ENCODE measurements at regions not wholly inside any gene's neighbourhood (a gene's known extent, or its start where the extent isn't known, plus 50 kb on each side); places are given as distances from the start of the nearest gene placed in this dataset.

- no peak for DNase-seq (ENCODE audit: low read depth in 3 of 3, low spot score in 2 of 3)
Observed at GRCh38 chrX:69028006-69028760, 137.1 kb downstream of the PJA1 start.

GRCh38 chrX:69027181-69028005 lies 137.9 kb downstream of the PJA1 start:
- DNase-seq (ENCODE audit: low read depth in 3 of 3, low spot score in 2 of 3) = no peak

GRCh38 chrX:69025802-69026301 lies 139.4 kb downstream of the PJA1 start:
- no peak for DNase-seq (ENCODE audit: low read depth in 3 of 3, low spot score in 2 of 3)

- no peak for DNase-seq (ENCODE audit: low read depth in 3 of 3, low spot score in 2 of 3)
Observed at GRCh38 chrX:69024931-69025330, 140.3 kb downstream of the PJA1 start.

GRCh38 chrX:69024161-69024736 lies 141.0 kb downstream of the PJA1 start:
- no peak for DNase-seq (ENCODE audit: low read depth in 3 of 3, low spot score in 2 of 3)

- no peak for DNase-seq (ENCODE audit: low read depth in 3 of 3, low spot score in 2 of 3)
Observed at GRCh38 chrX:69022430-69022829, 142.8 kb downstream of the PJA1 start.

GRCh38 chrX:69021141-69021960 lies 143.9 kb downstream of the PJA1 start:
- DNase-seq (ENCODE audit: low read depth in 3 of 3, low spot score in 2 of 3) = no peak

GRCh38 chrX:69020316-69020715 lies 144.9 kb downstream of the PJA1 start:
- DNase-seq (ENCODE audit: low read depth in 3 of 3, low spot score in 2 of 3) = no peak

- no peak for DNase-seq (ENCODE audit: low read depth in 3 of 3, low spot score in 2 of 3)
Observed at GRCh38 chrX:69019073-69019890, 146.0 kb downstream of the PJA1 start.

GRCh38 chrX:69018416-69019072 lies 146.7 kb downstream of the PJA1 start:
- DNase-seq (ENCODE audit: low read depth in 3 of 3, low spot score in 2 of 3) = no peak

GRCh38 chrX:69016293-69016941 lies 148.8 kb downstream of the PJA1 start:
- no peak for DNase-seq (ENCODE audit: low read depth in 3 of 3, low spot score in 2 of 3)

- DNase-seq (ENCODE audit: low read depth in 3 of 3, low spot score in 2 of 3) = no peak
Observed at GRCh38 chrX:69015564-69016292, 149.5 kb downstream of the PJA1 start.

- no peak for DNase-seq (ENCODE audit: low read depth in 3 of 3, low spot score in 2 of 3)
Observed at GRCh38 chrX:69015156-69015555, 150.1 kb downstream of the PJA1 start.

- DNase-seq (ENCODE audit: low read depth in 3 of 3, low spot score in 2 of 3) = no peak
Observed at GRCh38 chrX:69014200-69014599, 151.1 kb downstream of the PJA1 start.

- DNase-seq (ENCODE audit: low read depth in 3 of 3, low spot score in 2 of 3) = no peak
Observed at GRCh38 chrX:69010339-69010738, 154.9 kb downstream of the PJA1 start.

- no peak for DNase-seq (ENCODE audit: low read depth in 3 of 3, low spot score in 2 of 3)
Observed at GRCh38 chrX:69000877-69001276, 164.4 kb downstream of the PJA1 start.

- no peak for DNase-seq (ENCODE audit: low read depth in 3 of 3, low spot score in 2 of 3)
Observed at GRCh38 chrX:68999931-69000330, 165.3 kb downstream of the PJA1 start.

GRCh38 chrX:68999356-68999755 lies 165.9 kb downstream of the PJA1 start:
- no peak for DNase-seq (ENCODE audit: low read depth in 3 of 3, low spot score in 2 of 3)
